SK-N-SH (cell line): ENCODE measurements at regions not wholly inside any gene's neighbourhood (a gene's known extent, or its start where the extent isn't known, plus 50 kb on each side); places are given as distances from the start of the nearest gene placed in this dataset.
A peak's percentile ranks its signal among the peaks of the same experiment; 100 is the strongest.

Source experiments
- CTCF ChIA-PET: fragments of 300-600, 350-600 bp; formaldehyde crosslinking; extraction: SDS; loops from one replicate; lab custom pipeline; 2021; lab: Yijun Ruan, JAX
- POLR2A ChIA-PET: fragments of 350-600 bp; sonication (Branson Sonifier 250); formaldehyde crosslinking; extraction: SDS; loops from one replicate; lab custom pipeline; 2020; ENCODE audit warnings: antibody characterized with exemption, inconsistent platforms; lab: Yijun Ruan, JAX
- DNase-seq: peaks from one replicate; pipeline ENCODE4 v3.0.0; 2012
- H2AFZ ChIP-seq: fragments of 200-600 bp; sonication (generic); 2 replicates; pipeline ENCODE4 v1.8.1; 2016; ENCODE audit warnings: antibody characterized with exemption, mild to moderate bottlenecking, low read depth
- H3F3A ChIP-seq: fragments of 200-600 bp; sonication (generic); replicated peaks from 2 replicates; pipeline ENCODE3; 2016; ENCODE audit warnings: antibody characterized with exemption, mild to moderate bottlenecking; ENCODE audit not compliant: insufficient read depth
- H3K27ac ChIP-seq, 2 experiments: fragments of 200-500 bp in 1 of 2; fragments of 200-600 bp in 1 of 2; sonication (Bioruptor generic) in 1 of 2; sonication (generic), shearing (Covaris generic) in 1 of 2; 2 replicates each; pipeline versions ENCODE4 v1.5.1 to v1.6.1; 2014 to 2016; ENCODE audit warnings: low read depth in 2 of 2, inconsistent platforms in 1 of 2, low read length in 1 of 2, mild to moderate bottlenecking in 1 of 2, mixed read lengths in 1 of 2
- H3K27me3 ChIP-seq: fragments of 200-600 bp; sonication (generic), shearing (Covaris generic); 2 replicates; pipeline ENCODE4 v1.6.1; 2016; ENCODE audit warnings: mixed run types; ENCODE audit not compliant: insufficient read depth
- H3K36me3 ChIP-seq, 2 experiments: fragments of 200-500 bp in 1 of 2; fragments of 200-600 bp in 1 of 2; sonication (Bioruptor generic) in 1 of 2; sonication (generic) in 1 of 2; replicated peaks in 1 of 2; 2 replicates each; pipeline versions ENCODE3 to v1.5.1; 2014 to 2016; ENCODE audit warnings: low read length in 1 of 2, mild to moderate bottlenecking in 1 of 2; ENCODE audit not compliant: insufficient read depth in 2 of 2, control insufficient read depth in 1 of 2
- H3K4me1 ChIP-seq, 2 experiments: fragments of 200-500 bp in 1 of 2; fragments of 200-600 bp in 1 of 2; sonication (Bioruptor generic) in 1 of 2; sonication (generic), shearing (Covaris generic) in 1 of 2; 2 replicates each; pipeline versions ENCODE4 v1.5.1 to v1.6.1; 2014 to 2016; ENCODE audit warnings: low read depth in 1 of 2, low read length in 1 of 2, mixed run types in 1 of 2; ENCODE audit not compliant: insufficient read depth in 2 of 2, control insufficient read depth in 1 of 2
- H3K4me2 ChIP-seq: fragments of 200-600 bp; sonication (generic), shearing (Covaris generic); 2 replicates; pipeline ENCODE4 v1.6.1; 2017; ENCODE audit warnings: mixed run types
- H3K4me3 ChIP-seq, 2 experiments: fragments of 200-500 bp in 1 of 2; fragments of 200-600 bp in 1 of 2; sonication (Bioruptor generic) in 1 of 2; sonication (generic), shearing (Covaris generic) in 1 of 2; 2 replicates each; pipeline versions ENCODE4 v1.5.1 to v1.8.1; 2014 to 2016; ENCODE audit warnings: low read depth in 2 of 2, inconsistent platforms in 1 of 2, low read length in 1 of 2, mild to moderate bottlenecking in 1 of 2, mixed read lengths in 1 of 2, moderate library complexity in 1 of 2
- H3K79me2 ChIP-seq: fragments of 200-600 bp; sonication (generic); 2 replicates; pipeline ENCODE4 v1.8.1; 2017; ENCODE audit warnings: mild to moderate bottlenecking; ENCODE audit not compliant: insufficient read depth
- H3K9ac ChIP-seq: fragments of 200-600 bp; sonication (generic); 2 replicates; pipeline ENCODE4 v1.6.1; 2017; ENCODE audit warnings: mixed run types
- H3K9me2 ChIP-seq: fragments of 200-600 bp; sonication (generic); 2 replicates; pipeline ENCODE4 v1.6.1; 2017; ENCODE audit warnings: mixed run types
- H3K9me3 ChIP-seq: fragments of 200-600 bp; sonication (generic); 2 replicates; pipeline ENCODE4 v1.6.1; 2017; ENCODE audit warnings: mixed run types, mild to moderate bottlenecking, moderate library complexity
- H4K20me1 ChIP-seq: fragments of 200-600 bp; sonication (generic); 2 replicates; pipeline ENCODE4 v1.6.1; 2017; ENCODE audit warnings: mild to moderate bottlenecking, mixed run types; ENCODE audit not compliant: insufficient read depth
- EP300 ChIP-seq, 2 experiments: IDR thresholded peaks; 2 replicates each; pipeline versions ENCODE4 v1.4.0 to v1.6.1; 2012; ENCODE audit warnings: borderline replicate concordance in 1 of 2, low read depth in 1 of 2, low read length in 1 of 2
- FOSL2 ChIP-seq: IDR thresholded peaks from 2 replicates; pipeline ENCODE4 v1.4.0; 2012; ENCODE audit warnings: low read depth, mild to moderate bottlenecking, moderate library complexity, borderline replicate concordance
- FOXJ3 ChIP-seq: sonication (generic); formaldehyde crosslinking; IDR thresholded peaks from 2 replicates; pipeline ENCODE4 v1.5.1; 2020; ENCODE audit warnings: mild to moderate bottlenecking, missing genetic modification reagents
- GABPA ChIP-seq: IDR thresholded peaks from 2 replicates; pipeline ENCODE4 v1.4.0; 2012; ENCODE audit warnings: low read depth, mild to moderate bottlenecking
- GATA2 ChIP-seq: sonication (generic); formaldehyde crosslinking; IDR thresholded peaks from 2 replicates; pipeline ENCODE4 v1.5.0; 2020; ENCODE audit warnings: mild to moderate bottlenecking, missing genetic modification reagents
- JUND ChIP-seq: IDR thresholded peaks from 2 replicates; pipeline ENCODE4 v1.4.0; 2012
- NFIC ChIP-seq: IDR thresholded peaks from 2 replicates; pipeline ENCODE4 v1.4.0; 2012; ENCODE audit warnings: borderline replicate concordance
- REST ChIP-seq: IDR thresholded peaks from 2 replicates; pipeline ENCODE4 v1.6.1; 2012; ENCODE audit warnings: mild to moderate bottlenecking, low read depth, low read length, moderate library complexity
- TAF1 ChIP-seq: IDR thresholded peaks from 2 replicates; pipeline ENCODE4 v1.6.1; 2012; ENCODE audit warnings: low read depth, mild to moderate bottlenecking, low read length, moderate library complexity, borderline replicate concordance
- TCF12 ChIP-seq: IDR thresholded peaks from 2 replicates; pipeline ENCODE4 v1.4.0; 2012
- TEAD4 ChIP-seq: IDR thresholded peaks from 2 replicates; pipeline ENCODE4 v1.4.0; 2012; ENCODE audit warnings: mild to moderate bottlenecking, borderline replicate concordance; ENCODE audit not compliant: insufficient read depth
- USF2 ChIP-seq: fragments of 150-350 bp; IDR thresholded peaks from 2 replicates; pipeline ENCODE4 v1.6.1; 2017; ENCODE audit warnings: antibody characterized with exemption, low read length, low read depth, borderline replicate concordance
- WGBS: methylation state at CpG from one replicate; pipeline ENCODE4 v1.1.6; 2017; ENCODE audit warnings: low lambda C conversion rate; 5-methylcytosine and 5-hydroxymethylcytosine counted together
- TF ChIP-seq, protein P1 (sequence below): IDR thresholded peaks from 2 replicates; pipeline ENCODE4; 2012
- TF ChIP-seq, protein P2 (sequence below): fragments of 150-350 bp; IDR thresholded peaks from 2 replicates; pipeline ENCODE4 v1.6.1; 2016; ENCODE audit warnings: mild to moderate bottlenecking, low read depth, low read length

- Histone ChIP-seq H3K27ac (peak overlapping the region in 1 of 2 experiments; percentile 34; a peak in 2 of 4 replicates), H4K20me1 (no peaks in the 10 kb centered on the region), H3F3A (no peaks in the 10 kb centered on the region), H2AFZ (no peak overlapping the region), H3K27me3 (no peaks in the 10 kb centered on the region), H3K9me2 (no peaks in the 10 kb centered on the region), H3K4me3 (no peak overlapping the region), H3K36me3 (no peaks in the 10 kb centered on the region), H3K4me2 (no peak overlapping the region), H3K4me1 (peaks cover 0 to 4% of the 10 kb centered on the region in 2 experiments; a peak in 1 of 4 replicates), H3K79me2 (no peaks in the 10 kb centered on the region), H3K9ac (no peak overlapping the region), H3K9me3 (no peaks in the 10 kb centered on the region)
- 38% methylated on average over 1 of the region's 1 CpG for WGBS
- CTCF ChIA-PET, result interaction anchor here (1.3 kb wide), 1 partner anchor 12 kb away, joined by 3 read pairs; no protein-coding TSS in a partner anchor
- POLR2A ChIA-PET, result no interaction called here
- peak; percentile 4 for DNase-seq
- TF ChIP-seq, protein P1, sequence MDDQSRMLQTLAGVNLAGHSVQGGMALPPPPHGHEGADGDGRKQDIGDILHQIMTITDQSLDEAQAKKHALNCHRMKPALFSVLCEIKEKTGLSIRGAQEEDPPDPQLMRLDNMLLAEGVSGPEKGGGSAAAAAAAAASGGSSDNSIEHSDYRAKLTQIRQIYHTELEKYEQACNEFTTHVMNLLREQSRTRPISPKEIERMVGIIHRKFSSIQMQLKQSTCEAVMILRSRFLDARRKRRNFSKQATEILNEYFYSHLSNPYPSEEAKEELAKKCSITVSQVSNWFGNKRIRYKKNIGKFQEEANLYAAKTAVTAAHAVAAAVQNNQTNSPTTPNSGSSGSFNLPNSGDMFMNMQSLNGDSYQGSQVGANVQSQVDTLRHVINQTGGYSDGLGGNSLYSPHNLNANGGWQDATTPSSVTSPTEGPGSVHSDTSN, result no peak
- TF ChIP-seq TEAD4 (no peak), FOSL2 (no peak), GATA2 (CRISPR knock-in tag) (0 out of 2 replicates have a peak, but pooled peaks have one; percentile 13)
These were observed 141.2 kb upstream of the GADL1 start for GRCh38 chr3:31035681-31036080.

GRCh38 chr3:31038086-31038739 lies 143.8 kb upstream of the GADL1 start:
- 71% methylated on average over 3 of the region's 3 CpGs for WGBS
- H3K36me3 ChIP-seq, result no peaks in the 10 kb centered on the region
- H3K27ac ChIP-seq, result no peak overlapping the region
- no peaks in the 10 kb centered on the region for H3K9me3 ChIP-seq
- H3K9me2 ChIP-seq, result no peaks in the 10 kb centered on the region
- H3K4me1 ChIP-seq, result peaks cover 0 to 4% of the 10 kb centered on the region in 2 experiments; a peak in 1 of 4 replicates
- H3K4me2 ChIP-seq, result no peak overlapping the region
- ChIA-PET POLR2A (no interaction called here), CTCF (no interaction called here)
- H3K79me2 ChIP-seq, result no peaks in the 10 kb centered on the region
- H3F3A ChIP-seq, result no peaks in the 10 kb centered on the region
- no peak overlapping the region for H2AFZ ChIP-seq
- no peak for TF ChIP-seq NFIC
- TF ChIP-seq FOSL2, result no peak
- TF ChIP-seq TCF12, result no peak
- TF ChIP-seq JUND, result no peak
- TF ChIP-seq USF2, result no peak
- TF ChIP-seq, protein P1, result no peak
- TF ChIP-seq REST, result no peak
- no peak for TF ChIP-seq EP300 (IDR thresholded peaks at IDR 0.05; ENCODE audit: borderline replicate concordance in 1 of 2, low read depth in 1 of 2, low read length in 1 of 2)
- TF ChIP-seq FOXJ3 (CRISPR knock-in tag), result no peak
- no peak for TF ChIP-seq GATA2 (CRISPR knock-in tag)
- TF ChIP-seq TAF1, result no peak
- TF ChIP-seq, protein P2, sequence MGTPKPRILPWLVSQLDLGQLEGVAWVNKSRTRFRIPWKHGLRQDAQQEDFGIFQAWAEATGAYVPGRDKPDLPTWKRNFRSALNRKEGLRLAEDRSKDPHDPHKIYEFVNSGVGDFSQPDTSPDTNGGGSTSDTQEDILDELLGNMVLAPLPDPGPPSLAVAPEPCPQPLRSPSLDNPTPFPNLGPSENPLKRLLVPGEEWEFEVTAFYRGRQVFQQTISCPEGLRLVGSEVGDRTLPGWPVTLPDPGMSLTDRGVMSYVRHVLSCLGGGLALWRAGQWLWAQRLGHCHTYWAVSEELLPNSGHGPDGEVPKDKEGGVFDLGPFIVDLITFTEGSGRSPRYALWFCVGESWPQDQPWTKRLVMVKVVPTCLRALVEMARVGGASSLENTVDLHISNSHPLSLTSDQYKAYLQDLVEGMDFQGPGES, result no peak
- TF ChIP-seq GABPA, result no peak
- TF ChIP-seq TEAD4, result no peak
- TF ChIP-seq, all 33 proteins: peak for 0
- DNase-seq, result no peak
- H3K9ac ChIP-seq, result no peak overlapping the region
- no peaks in the 10 kb centered on the region for H3K27me3 ChIP-seq
- no peak overlapping the region for H3K4me3 ChIP-seq
- H4K20me1 ChIP-seq, result no peaks in the 10 kb centered on the region
